UCSD-AML1 (cell line): ENCODE measurements at regions not wholly inside any gene's neighbourhood (a gene's known extent, or its start where the extent isn't known, plus 50 kb on each side); places are given as distances from the start of the nearest gene placed in this dataset.

Experiments used
- DNase-seq: peaks from one replicate; lab custom pipeline; 2025; ENCODE audit not compliant: unreplicated experiment; lab: John Stamatoyannopoulos, UW

DNA sequence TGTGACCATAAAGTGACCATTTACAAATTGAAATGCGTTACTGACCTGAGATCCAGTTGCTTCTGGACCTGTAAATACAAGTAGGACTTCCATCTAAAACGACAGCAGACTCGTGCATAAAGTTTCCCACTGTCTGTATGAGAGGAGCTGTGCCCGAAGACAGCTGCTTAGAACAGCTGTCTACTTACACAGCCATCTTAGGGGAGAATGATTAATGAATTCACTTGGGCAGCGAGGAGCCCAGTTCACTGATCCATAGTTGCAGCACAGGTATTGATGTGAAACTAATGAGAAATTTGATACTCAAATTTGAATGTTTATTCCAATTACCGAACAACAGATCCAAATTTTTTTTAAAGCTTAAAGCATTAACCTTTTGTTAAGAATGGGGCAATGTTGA lies 748.1 kb downstream of the NR2F2 start:
- DNase-seq, result no peak

DNA sequence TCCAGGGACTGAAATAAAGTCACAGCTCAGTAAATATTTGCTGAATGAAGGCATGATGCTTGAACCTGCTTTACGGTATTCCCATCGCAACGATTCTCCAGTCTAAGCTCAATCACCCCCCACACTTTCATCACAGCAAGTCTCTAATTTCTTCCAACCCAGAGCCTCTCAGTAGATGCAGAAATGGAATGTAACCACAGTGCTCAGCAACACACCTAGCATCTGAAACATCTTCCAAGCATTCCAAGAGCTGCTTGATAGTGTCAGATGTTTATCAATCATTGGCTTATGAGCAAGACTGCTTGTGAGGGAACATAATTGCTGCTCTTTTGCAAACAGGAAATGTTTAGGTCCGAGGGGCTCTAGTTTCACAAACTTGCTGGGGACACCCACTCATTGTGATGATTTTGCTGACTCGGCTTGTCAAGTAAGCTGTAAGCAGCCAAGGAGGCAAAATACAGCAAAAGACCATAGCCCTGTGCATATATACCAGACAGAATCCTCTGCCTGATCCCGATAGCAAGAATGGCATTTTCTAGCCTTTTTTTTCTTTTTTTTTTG lies 751.2 kb downstream of the NR2F2 start:
- no peak for DNase-seq

DNA sequence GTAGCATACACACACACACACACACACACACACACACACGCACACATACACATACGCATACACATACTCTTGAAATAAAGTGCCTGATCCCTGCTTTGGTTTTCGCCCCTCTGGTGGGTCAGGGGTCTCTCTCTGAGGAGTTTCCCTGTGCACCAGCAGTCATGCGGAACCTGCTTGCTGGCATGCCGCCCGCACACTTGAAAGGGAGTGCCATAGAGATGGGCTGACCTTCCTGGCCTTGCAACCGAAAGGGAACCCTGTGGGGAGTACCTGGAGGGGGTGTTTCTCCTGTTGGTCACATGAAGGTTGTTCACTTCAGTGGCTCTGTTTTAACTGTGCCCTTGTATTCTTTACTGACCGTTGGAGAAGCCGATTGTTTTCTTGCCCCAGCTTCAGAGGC lies 752.3 kb downstream of the NR2F2 start:
- no peak for DNase-seq

DNA sequence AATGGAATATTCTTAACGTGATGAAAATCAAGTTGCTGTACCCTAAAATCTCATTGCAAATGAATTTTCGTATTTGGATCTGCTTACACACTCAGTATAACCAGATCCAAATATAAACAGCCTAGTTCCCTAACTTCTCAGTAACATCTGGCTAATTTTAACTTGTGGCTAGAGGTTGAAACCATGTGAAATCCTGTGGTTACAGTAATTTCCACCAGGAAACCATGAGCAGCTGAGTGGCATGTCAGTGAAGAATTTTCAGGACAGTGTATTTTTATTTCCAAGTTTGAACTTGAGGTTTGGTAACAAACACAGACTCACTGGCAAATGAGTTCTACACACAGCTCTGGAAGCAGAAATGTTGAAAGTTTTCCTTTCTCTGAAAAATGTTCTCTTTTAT lies 754.1 kb downstream of the NR2F2 start:
- no peak for DNase-seq

DNA sequence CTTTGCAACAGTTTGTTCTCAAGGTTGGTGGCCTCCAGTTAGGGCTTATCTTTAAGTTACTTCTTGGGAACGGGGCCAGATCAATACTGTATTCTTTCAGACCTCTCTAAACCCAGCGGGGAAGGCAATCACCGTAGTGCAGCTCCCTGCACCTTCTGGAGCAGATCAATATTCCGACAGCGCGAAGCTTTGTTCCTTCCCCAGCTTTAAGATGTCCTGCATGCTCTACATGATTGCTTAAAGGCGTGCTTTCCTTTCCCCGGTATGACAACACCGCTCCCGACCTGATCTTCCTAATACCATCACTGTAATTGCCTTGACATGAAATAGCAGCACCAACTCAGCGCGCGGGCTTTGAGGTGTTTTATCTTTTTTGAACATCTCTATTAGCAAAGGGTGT lies 755.2 kb downstream of the NR2F2 start:
- no peak for DNase-seq

DNA sequence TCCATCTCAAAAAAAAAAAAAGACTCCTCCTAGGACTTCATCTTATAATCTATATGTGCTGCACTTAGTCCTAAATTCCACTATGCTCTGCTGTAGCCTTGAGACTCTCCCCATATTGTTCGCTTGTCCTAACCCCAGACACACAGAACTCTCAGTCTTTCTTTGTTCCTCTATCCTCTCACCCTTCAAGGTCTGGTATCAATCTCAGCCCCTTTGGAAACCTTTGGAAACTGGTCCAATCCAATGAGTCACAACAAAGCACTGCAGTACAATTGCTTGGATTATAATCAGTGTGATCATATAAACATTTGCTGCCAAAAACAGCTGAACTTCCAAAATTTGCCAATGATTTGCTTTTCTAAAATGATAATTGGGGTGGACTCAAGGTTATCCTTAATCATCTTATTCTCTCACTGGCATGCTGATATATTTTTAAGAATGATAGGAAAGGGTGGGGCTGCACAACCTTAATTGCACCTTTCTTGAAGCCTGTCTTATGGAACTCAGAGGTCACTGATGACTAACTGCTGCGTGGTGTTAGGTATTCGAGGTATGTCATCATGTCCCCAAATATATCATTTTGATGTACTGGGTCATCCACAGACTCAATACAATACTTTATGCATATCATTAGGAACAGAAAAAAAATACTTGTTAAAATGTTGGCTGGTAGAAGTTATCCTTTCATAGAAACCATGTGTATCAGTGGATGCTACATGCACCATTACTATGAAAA lies 756.7 kb downstream of the NR2F2 start:
- no peak for DNase-seq

DNA sequence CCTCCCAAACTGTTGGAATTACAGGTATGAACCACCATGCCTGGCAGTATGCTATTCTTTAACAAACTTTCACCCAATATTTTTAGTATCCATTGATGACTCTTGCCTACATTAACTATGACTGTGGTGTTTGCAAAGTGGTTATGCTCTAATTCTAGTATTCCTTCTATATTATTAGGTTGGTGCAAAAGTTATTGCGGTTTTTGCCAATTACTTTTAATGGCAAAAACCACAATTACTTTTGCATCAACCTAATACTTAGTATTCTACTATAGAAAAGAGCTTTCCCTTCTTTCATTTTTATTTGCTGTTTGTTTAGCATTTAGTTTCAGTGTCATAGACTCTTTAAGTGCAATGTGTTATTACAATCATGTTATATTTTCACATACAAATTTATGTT lies 760.6 kb downstream of the NR2F2 start:
- DNase-seq, result no peak

DNA sequence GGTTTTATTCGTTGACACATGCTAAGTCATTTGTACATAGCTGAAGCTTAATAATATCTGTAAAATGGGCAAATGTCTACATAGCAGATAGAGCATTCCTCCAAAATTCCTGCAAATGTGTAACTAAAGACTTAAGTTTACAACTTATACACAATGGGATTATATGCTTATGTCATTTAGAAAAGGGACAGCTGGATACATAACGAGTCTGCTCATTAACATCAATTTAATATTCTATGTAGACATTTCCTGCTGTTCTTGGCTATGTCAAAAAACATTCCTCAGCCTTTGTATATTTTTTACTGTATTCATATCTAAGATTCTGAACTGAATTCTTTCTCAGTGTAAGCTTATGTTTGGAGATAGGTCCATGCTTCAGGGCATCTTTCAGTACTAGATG lies 762.2 kb downstream of the NR2F2 start:
- DNase-seq, result no peak

DNA sequence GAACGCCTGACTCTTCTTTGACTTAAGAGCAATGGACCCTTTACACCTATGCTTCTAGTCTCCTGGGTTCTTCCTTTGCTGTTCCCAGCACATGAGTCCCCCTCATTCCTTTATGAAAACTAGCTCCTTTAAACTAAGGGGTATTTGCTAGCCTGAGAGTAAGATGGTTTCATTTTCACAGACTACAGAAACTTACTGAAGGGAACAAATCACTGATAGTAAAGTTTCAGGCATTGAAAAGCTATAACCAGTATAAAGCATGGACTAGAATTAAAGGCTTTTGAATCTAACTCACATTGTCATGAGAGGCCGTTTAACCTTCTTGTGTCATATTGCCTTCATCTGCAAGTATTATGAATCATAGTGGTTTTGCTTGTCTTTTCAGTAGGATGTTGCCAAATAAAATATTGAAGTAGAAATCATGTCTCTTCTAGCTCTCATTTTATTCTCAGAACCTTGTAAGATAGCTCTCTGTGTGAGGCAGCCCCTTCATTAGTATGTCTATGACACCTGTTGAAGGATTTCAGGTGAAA lies 765.9 kb downstream of the NR2F2 start:
- DNase-seq, result no peak

DNA sequence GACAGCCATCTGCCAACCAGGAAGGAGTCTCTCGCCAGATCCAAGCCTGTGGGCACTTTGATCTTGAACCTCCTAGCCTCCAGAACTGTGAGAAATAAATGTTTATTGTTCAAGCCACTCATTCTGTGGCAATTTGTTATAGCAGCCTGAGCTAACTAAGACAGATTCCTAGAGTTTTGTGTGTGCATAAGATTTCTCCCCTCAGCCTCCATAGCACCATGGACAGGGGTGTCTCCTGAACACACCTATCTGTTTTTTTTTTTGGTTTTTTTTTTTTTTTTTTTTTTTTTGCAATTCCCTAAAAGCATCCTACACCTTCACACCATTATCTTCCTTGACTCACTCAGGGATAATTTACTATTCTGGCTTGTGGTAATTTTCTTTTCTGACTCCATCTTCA lies 768.5 kb downstream of the NR2F2 start:
- no peak for DNase-seq

DNA sequence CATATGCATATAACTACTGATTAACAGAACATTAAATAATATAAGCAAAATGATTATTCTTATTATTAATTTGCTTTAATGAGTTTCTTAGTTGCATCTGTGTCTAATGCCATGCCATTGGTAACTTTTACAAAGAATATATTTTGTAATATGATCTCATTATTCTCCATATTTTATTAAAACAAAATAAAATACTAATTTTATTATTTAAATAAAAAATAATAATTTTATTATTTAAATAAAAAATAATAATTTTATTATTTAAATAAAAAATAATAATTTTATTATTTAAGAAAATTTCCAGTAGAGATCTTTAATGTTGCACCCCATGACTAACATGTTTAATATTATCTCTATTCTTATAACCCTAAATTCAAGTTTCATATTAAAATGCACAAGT lies 771.1 kb downstream of the NR2F2 start:
- no peak for DNase-seq

DNA sequence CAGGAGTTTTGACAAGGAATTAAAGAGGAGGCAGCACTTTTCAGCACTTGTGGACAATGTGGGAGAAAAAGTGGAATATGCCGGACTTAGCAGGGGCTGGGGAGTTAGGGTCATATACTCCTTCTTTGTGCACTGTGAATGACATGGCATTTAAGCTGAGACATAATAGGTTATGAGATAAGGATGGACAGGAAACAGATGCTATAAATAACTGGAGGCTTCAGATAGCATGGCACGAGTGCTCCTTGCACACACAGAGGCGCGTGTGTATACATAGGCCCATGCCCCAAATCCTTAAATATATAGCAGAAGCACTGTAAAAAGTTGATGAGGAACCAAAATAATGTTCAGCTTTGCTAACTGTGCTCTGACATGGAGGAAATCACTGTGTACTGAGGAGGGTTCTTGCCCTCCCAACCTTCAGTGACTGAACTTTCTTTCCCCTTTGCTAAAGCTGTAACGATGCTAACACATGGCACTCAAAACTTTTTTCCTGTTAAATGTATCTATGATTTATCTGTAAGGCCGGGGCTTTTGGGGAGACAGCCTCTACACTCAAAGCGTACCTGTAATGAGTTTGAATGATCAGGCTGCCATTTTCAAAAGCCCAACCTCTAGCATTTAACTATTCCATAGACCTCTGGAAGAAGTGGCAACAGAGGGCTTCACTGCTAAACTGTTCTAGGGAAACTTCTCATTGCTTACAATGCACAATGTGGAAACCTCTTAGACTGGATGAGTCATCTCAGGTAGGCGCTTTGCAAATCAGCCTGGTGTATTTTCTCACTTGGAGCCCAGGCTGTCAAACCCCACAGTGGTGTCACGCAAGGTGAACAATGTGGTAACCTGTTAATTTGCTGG lies 784.6 kb downstream of the NR2F2 start:
- no peak for DNase-seq

DNA sequence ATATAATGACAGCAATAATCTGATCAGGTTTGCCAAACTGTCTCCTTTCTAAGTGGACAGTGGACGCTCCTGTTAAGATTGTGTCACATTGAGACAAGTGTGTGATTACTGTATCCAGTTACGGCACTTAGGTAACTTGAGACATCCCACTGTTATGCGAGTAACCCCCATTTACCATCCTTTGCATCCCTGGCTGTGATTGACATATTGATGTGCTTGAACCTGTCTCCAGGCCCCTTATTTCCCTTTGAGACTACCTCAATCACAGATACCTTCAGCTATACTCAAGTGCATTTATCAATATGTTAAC lies 785.2 kb downstream of the NR2F2 start:
- no peak for DNase-seq

DNA sequence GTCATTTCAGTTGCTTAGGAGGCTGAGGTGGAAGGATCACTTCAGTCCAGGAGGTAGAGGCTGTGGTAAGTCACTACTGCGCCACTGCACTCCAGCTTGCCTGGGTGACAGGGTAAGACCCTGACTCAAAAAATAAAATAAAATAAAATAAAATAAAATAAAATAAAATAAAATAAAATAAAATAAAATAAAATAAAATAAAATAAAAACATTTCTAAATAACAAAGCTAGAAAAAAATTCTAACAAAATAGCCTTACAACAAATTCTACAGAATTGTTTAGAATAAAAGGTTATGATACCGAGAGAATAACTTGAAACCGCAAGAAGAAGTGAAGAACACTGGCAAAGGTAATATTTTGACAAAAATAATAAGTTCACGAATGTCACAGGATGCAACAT lies 794.3 kb downstream of the NR2F2 start:
- no peak for DNase-seq

DNA sequence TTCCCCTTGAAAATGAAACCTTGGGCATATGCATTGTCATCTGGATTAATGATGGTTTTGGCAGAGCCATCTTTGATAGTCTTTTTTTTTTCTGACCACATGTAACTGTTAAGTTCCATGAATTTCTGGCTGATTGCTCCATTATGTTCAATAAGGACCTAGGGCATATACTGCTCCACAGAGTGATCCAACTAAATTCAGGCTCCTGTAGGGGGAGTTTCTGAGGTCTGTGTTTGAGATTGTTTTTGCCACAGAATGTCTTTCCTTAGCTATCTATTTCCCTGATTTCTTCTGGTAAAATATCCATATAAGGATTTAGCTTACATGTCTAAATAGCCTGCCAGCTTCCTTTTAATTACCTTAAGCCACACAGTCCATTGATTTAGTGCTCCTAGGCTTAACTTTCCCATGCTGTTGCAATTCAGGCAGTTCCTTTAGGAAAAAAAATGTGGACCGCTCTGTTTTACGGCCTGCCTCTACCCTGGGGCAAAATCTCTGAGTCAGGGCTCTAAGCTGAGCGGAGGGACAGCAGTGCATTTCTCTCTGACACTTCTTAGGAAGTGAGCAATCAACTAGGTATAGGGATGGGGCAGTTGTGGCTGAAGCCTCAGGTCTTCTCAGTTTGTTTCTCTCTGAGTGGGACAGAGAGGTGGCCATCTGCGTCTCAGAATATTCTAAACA lies 796.2 kb downstream of the NR2F2 start:
- DNase-seq, result no peak

DNA sequence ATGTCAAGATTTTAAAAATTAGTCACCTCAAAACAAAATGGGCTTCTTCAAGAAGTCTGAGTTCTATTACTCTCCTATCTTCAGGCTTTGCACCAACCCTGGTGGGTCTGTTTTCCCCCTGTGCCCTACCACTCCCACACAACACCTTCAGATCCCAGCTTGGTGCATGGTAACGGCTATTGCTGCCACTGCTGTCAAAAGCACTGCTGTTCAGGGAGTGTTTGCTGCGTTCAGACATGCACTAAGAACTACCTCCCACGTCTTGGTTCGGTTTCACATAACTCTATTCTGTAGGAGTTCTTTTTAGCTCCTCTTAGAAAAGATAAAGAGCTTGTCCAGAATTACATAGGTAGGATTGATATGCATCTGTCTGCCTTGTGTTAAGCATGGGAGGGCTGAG lies 799.2 kb downstream of the NR2F2 start:
- no peak for DNase-seq

DNA sequence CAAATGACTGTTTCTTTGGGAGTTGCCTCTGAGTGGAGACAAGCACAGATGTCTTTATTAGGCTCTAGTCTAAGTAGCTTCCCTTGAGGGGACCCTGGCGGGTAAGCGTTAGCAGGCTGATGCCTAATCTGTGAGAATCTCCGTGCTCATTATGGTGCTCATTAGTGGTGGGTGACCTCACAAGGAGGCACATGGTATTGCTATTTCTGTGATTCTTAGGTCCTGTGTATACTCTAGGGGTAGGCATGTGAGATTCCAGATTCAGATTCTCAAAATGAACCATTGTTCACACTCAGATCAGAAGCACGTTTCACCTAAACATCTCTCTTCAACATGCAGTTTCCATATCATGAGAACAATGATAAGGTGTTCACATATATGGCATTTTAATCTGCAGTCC lies 809.7 kb downstream of the NR2F2 start:
- DNase-seq, result no peak

DNA sequence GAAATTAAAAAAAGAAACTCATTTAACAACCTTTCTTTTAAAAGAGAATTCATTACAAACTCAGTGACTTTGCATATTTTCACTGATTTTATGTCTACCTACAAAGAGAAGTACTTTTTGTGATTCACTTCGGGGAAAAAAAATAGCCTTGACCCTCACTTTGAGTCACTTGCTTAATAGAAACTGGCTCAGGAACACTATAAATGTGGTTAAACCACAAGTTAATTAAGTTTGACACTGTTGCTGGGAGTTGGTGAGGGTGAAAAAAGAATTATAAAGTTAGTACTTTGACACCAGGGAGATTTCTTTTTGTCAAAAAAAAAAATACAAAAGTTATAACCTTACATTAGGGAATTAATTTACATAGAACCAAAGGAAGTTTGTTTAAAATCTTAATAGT lies 810.9 kb downstream of the NR2F2 start:
- no peak for DNase-seq

DNA sequence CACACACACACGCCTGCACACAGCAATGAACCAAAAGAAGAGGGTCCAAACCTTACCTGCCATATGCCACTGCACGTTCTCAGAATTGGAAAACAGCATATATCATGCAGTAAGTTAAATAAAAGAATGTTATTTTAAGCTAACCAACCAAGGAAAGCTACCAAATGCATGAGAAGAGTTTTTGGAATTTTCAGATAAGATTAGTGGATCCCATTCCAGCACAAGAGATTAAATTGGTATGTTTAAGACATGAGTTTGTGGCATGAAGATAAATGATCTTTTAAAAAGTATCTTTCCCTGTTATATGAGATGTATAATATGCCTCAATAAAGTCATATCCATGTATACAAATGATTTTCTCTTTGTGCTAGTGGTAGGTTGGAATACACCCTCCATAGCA lies 811.4 kb downstream of the NR2F2 start:
- DNase-seq, result no peak

DNA sequence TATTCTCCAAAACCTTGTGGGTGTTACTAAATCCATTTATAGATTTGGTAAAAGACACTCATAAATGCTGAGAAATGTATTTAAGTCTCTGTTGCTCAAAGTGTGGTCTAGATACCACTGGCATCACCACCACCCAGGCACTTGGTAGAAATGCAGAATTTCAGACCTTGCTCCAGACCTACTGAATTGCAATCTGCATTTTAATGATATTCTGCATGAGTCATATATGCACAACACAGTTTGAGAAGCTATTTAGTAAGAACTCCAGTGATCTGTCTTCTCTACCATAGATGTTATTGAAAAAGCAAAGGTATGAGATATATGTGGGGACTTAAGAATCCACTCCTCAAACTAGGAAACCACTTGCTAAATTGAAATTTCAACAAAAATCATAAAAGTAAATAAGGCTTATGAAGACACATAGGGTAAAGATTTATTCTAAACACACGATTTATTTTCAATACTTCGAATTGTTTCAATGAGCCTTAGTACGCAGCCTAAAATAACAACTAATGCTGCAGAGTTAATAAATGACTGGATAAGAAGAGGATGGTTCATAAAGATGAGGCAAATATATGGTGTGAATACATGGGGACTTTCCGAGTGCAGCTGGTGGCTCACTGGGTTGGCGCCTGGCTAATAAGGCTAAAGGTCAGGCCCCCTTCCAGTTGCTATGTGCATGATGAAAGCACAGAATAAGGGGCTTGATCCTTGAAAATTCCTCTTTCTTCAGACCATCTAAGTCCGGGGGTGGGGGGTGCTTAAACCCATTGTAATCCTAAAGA lies 813.3 kb downstream of the NR2F2 start:
- no peak for DNase-seq

DNA sequence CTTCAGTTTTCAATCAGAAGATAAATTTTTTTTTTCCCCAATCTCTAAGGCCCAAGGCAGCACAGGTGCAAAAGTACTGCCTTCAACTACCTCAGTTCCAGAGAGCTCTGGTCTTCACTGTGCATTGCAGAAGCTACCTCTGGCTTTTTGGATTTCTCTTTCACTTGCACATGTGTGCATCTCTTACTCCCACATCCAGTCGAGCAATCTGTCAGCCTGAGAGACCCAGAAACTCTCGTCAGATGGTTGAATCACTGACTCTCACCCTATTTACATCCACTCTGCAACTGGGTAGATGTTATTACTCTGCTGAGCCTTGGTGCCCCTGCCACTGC lies 813.8 kb downstream of the NR2F2 start:
- no peak for DNase-seq
